H9 (cell line): ENCODE measurements at regions not wholly inside any gene's neighbourhood (a gene's known extent, or its start where the extent isn't known, plus 50 kb on each side); places are given as distances from the start of the nearest gene placed in this dataset.

Experiments
- DNase-seq: peaks from one replicate; pipeline ENCODE4 v3.0.0-alpha.2; 2017
- H2AFZ ChIP-seq: one replicate; pipeline ENCODE4 v1.6.1; 2013; ENCODE audit warnings: mild to moderate bottlenecking, low read length, control low read depth, moderate library complexity
- H2AK5ac ChIP-seq: 2 replicates; pipeline ENCODE4 v1.6.1; 2013; ENCODE audit warnings: low read length, control low read depth, mixed read lengths; ENCODE audit not compliant: insufficient read length
- H2BK120ac ChIP-seq: one replicate; pipeline ENCODE4 v1.6.1; 2013; ENCODE audit warnings: low read depth, mild to moderate bottlenecking, low read length, control low read depth, inconsistent platforms; ENCODE audit not compliant: poor library complexity, severe bottlenecking
- H2BK12ac ChIP-seq: 2 replicates; pipeline ENCODE4 v1.6.1; 2013; ENCODE audit warnings: low read length, control low read depth, mixed read lengths, low read depth; ENCODE audit not compliant: insufficient read length
- H2BK15ac ChIP-seq: 2 replicates; pipeline ENCODE4 v1.6.1; 2013; ENCODE audit warnings: low read depth, low read length, control low read depth
- H2BK20ac ChIP-seq: one replicate; pipeline ENCODE4 v1.6.1; 2013; ENCODE audit warnings: low read depth, mild to moderate bottlenecking, low read length, control low read depth, inconsistent platforms; ENCODE audit not compliant: poor library complexity, severe bottlenecking
- H2BK5ac ChIP-seq: 2 replicates; pipeline ENCODE4 v1.6.1; 2013; ENCODE audit warnings: low read length, control low read depth, mixed read lengths; ENCODE audit not compliant: insufficient read length
- H3K14ac ChIP-seq: 2 replicates; pipeline ENCODE4 v1.6.1; 2013; ENCODE audit warnings: low read length, control low read depth; ENCODE audit not compliant: insufficient read depth
- H3K18ac ChIP-seq: 2 replicates; pipeline ENCODE4 v1.6.1; 2013; ENCODE audit warnings: low read depth, mild to moderate bottlenecking, mixed read lengths, low read length, control low read depth; ENCODE audit not compliant: insufficient read length
- H3K23ac ChIP-seq: 2 replicates; pipeline ENCODE4 v1.6.1; 2013; ENCODE audit warnings: low read length, control low read depth, mixed read lengths, low read depth; ENCODE audit not compliant: insufficient read length
- H3K23me2 ChIP-seq: 2 replicates; pipeline ENCODE4 v1.6.1; 2013; ENCODE audit warnings: low read depth, mild to moderate bottlenecking, mixed read lengths, low read length, control low read depth; ENCODE audit not compliant: insufficient read length, poor library complexity, severe bottlenecking
- H3K27ac ChIP-seq: 2 replicates; pipeline ENCODE4 v1.5.1; 2013; ENCODE audit warnings: low read length, control low read depth, mixed read lengths, low read depth; ENCODE audit not compliant: insufficient read length
- H3K27me3 ChIP-seq: 2 replicates; pipeline ENCODE4 v1.6.1; 2013; ENCODE audit warnings: low read length, control low read depth, inconsistent platforms; ENCODE audit not compliant: insufficient read depth
- H3K4ac ChIP-seq: 2 replicates; pipeline ENCODE4 v1.6.1; 2013; ENCODE audit warnings: low read depth, mild to moderate bottlenecking, control low read depth, inconsistent platforms, low read length, moderate library complexity
- H3K4me1 ChIP-seq: 2 replicates; pipeline ENCODE4 v1.6.1; 2013; ENCODE audit warnings: low read length, control low read depth, inconsistent platforms; ENCODE audit not compliant: insufficient read depth
- H3K4me2 ChIP-seq: 2 replicates; pipeline ENCODE4 v1.6.1; 2013; ENCODE audit warnings: low read length, control low read depth, mixed read lengths; ENCODE audit not compliant: insufficient read length, insufficient read depth
- H3K56ac ChIP-seq: 2 replicates; pipeline ENCODE4 v1.6.1; 2013; ENCODE audit warnings: low read depth, mild to moderate bottlenecking, mixed read lengths, low read length, control low read depth; ENCODE audit not compliant: insufficient read length
- H3K79me1 ChIP-seq: 2 replicates; pipeline ENCODE4 v1.6.1; 2013; ENCODE audit warnings: low read depth, mild to moderate bottlenecking, moderate library complexity, low read length, control low read depth, inconsistent platforms; ENCODE audit not compliant: insufficient read depth, poor library complexity, severe bottlenecking
- H3K79me2 ChIP-seq: 2 replicates; pipeline ENCODE4 v1.6.1; 2013; ENCODE audit warnings: low read length, control low read depth, inconsistent platforms; ENCODE audit not compliant: insufficient read depth
- H3K9ac ChIP-seq: 2 replicates; pipeline ENCODE4 v1.6.1; 2013; ENCODE audit warnings: low read length, control low read depth, mixed read lengths; ENCODE audit not compliant: insufficient read length; ENCODE audit errors: extremely low read depth
- H3K9me3 ChIP-seq: one replicate; pipeline ENCODE4 v1.6.1; 2013; ENCODE audit warnings: low read depth, low read length, inconsistent platforms; ENCODE audit not compliant: control insufficient read depth
- H3T11ph ChIP-seq: one replicate; pipeline ENCODE4 v1.6.1; 2013; ENCODE audit warnings: mild to moderate bottlenecking, low read length, control low read depth, inconsistent platforms
- H4K20me1 ChIP-seq: one replicate; pipeline ENCODE4 v1.6.1; 2013; ENCODE audit not compliant: control insufficient read depth, insufficient read length, insufficient read depth
- H4K5ac ChIP-seq: 2 replicates; pipeline ENCODE4 v1.6.1; 2013; ENCODE audit warnings: low read depth, mild to moderate bottlenecking, mixed read lengths, low read length, control low read depth; ENCODE audit not compliant: insufficient read length
- H4K8ac ChIP-seq: replicated peaks from 2 replicates; pipeline ENCODE4 v1.6.1; 2013; ENCODE audit warnings: low read length, control low read depth, mixed read lengths, low read depth; ENCODE audit not compliant: insufficient read length
- H4K91ac ChIP-seq: 2 replicates; pipeline ENCODE4 v1.6.1; 2013; ENCODE audit warnings: low read depth, mild to moderate bottlenecking, moderate library complexity, mixed read lengths, low read length, control low read depth; ENCODE audit not compliant: insufficient read length
- H3K27ac Mint-ChIP-seq, 3 experiments: 2 replicates in 2 of 3; 3 replicates in 1 of 3; pipeline ENCODE4 v1.8.0; 2020 to 2021; ENCODE audit warnings: mixed read lengths in 3 of 3, mild to moderate bottlenecking in 1 of 3, moderate library complexity in 1 of 3
- H3K27me3 Mint-ChIP-seq: 2 replicates; pipeline ENCODE4 v1.8.0; 2021; ENCODE audit warnings: low read depth, mild to moderate bottlenecking, moderate library complexity, mixed read lengths
- H3K36me3 Mint-ChIP-seq, 3 experiments: 2 replicates in 2 of 3; 3 replicates in 1 of 3; pipeline ENCODE4 v1.8.0; 2020 to 2021; ENCODE audit warnings: low read depth in 3 of 3, mixed read lengths in 3 of 3; ENCODE audit not compliant: insufficient read depth in 1 of 3
- H3K4me1 Mint-ChIP-seq, 2 experiments: 2 replicates each; pipeline ENCODE4 v1.8.0; 2020; ENCODE audit warnings: mixed read lengths in 2 of 2
- H3K4me3 Mint-ChIP-seq, 2 experiments: 2 replicates in 1 of 2; 3 replicates in 1 of 2; pipeline ENCODE4 v1.8.0; 2020 to 2021; ENCODE audit warnings: mild to moderate bottlenecking in 2 of 2, mixed read lengths in 2 of 2, moderate library complexity in 1 of 2
- H3K9me3 Mint-ChIP-seq, 2 experiments: 2 replicates in 1 of 2; 3 replicates in 1 of 2; pipeline ENCODE4 v1.8.0; 2020; ENCODE audit warnings: mild to moderate bottlenecking in 2 of 2, mixed read lengths in 2 of 2, moderate library complexity in 1 of 2
- WGBS: extraction: QIAGEN DNeasy Blood & Tissue Kit; methylation state at CpG from one replicate; pipeline ENCODE4 v1.1.7; 2013; ENCODE audit warnings: missing lambda C conversion rate, low lambda C conversion rate, mixed read lengths; ENCODE audit not compliant: insufficient read length; ENCODE audit errors: extremely low coverage; 5-methylcytosine and 5-hydroxymethylcytosine counted together
- TF ChIP-seq, protein P1 (sequence below): fragments of 200-600 bp; sonication (generic); conservative IDR thresholded peaks from 3 replicates; pipeline ENCODE4 v1.8.0; 2021; ENCODE audit warnings: antibody characterized with exemption, mild to moderate bottlenecking

GRCh38 chr9:86766912-86767311 is 180.4 kb downstream of the GAS1 start:
- Histone ChIP-seq H2BK12ac (no peak overlapping the region), H3K14ac (no peak overlapping the region), H3K27me3 (no peaks in the 10 kb centered on the region), H3K79me2 (no peaks in the 10 kb centered on the region), H2AFZ (no peak overlapping the region), H3K18ac (no peak overlapping the region), H3K9ac (no peak overlapping the region), H4K20me1 (no peaks in the 10 kb centered on the region), H3K56ac (no peak overlapping the region), H3K23ac (no peak overlapping the region), H2AK5ac (no peak overlapping the region), H3K9me3 (no peaks in the 10 kb centered on the region), H3K23me2 (no peaks in the 10 kb centered on the region), H3K27ac (no peak overlapping the region), H3K4me2 (no peak overlapping the region), H3K4ac (no peak overlapping the region), H3K4me1 (no peaks in the 10 kb centered on the region; the same call in 1 of the 2 replicates), H2BK20ac (no peak overlapping the region), H3K79me1 (no peaks in the 10 kb centered on the region), H2BK15ac (no peak overlapping the region), H4K91ac (no peak overlapping the region), H2BK120ac (no peak overlapping the region), H4K5ac (no peak overlapping the region), H4K8ac (no peak overlapping the region), H2BK5ac (no peak overlapping the region), H3T11ph (no peak overlapping the region)
- H3K9me3 Mint-ChIP-seq = no peaks in the 10 kb centered on the region; a peak in 1 of 5 replicates
- H3K27me3 Mint-ChIP-seq = peaks cover 3% of the 10 kb centered on the region; the same call in 1 of the 2 replicates
- WGBS = no CpG with 5 or more reads among the region's 7 CpGs
- H3K4me3 Mint-ChIP-seq = no peak overlapping the region
- DNase-seq = no peak
- TF ChIP-seq, protein P1, sequence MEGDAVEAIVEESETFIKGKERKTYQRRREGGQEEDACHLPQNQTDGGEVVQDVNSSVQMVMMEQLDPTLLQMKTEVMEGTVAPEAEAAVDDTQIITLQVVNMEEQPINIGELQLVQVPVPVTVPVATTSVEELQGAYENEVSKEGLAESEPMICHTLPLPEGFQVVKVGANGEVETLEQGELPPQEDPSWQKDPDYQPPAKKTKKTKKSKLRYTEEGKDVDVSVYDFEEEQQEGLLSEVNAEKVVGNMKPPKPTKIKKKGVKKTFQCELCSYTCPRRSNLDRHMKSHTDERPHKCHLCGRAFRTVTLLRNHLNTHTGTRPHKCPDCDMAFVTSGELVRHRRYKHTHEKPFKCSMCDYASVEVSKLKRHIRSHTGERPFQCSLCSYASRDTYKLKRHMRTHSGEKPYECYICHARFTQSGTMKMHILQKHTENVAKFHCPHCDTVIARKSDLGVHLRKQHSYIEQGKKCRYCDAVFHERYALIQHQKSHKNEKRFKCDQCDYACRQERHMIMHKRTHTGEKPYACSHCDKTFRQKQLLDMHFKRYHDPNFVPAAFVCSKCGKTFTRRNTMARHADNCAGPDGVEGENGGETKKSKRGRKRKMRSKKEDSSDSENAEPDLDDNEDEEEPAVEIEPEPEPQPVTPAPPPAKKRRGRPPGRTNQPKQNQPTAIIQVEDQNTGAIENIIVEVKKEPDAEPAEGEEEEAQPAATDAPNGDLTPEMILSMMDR = no peak
- H3K27ac Mint-ChIP-seq = no peak overlapping the region
- H3K4me1 Mint-ChIP-seq = peaks cover 5 to 8% of the 10 kb centered on the region in 2 experiments
- H3K36me3 Mint-ChIP-seq = no peaks in the 10 kb centered on the region
